H1 (cell line): ENCODE measurements at regions not wholly inside any gene's neighbourhood (a gene's known extent, or its start where the extent isn't known, plus 50 kb on each side); places are given as distances from the start of the nearest gene placed in this dataset.

Experiments
- CTCF ChIA-PET: fragments of 300-600 bp; sonication (Branson Sonifier 250); formaldehyde crosslinking; loops from one replicate; lab custom pipeline; 2021; ENCODE audit not compliant: partially characterized antibody; lab: Charles Lee
- POLR2A ChIA-PET: fragments of 300-600 bp; sonication (Branson Sonifier 250); formaldehyde crosslinking; loops from one replicate; lab custom pipeline; 2021; ENCODE audit warnings: inconsistent platforms; ENCODE audit not compliant: partially characterized antibody; lab: Charles Lee
- DNase-seq, 2 experiments: peaks; one replicate each; pipeline versions ENCODE4 v3.0.0 to v3.0.0-alpha.2; 2010 to 2022; ENCODE audit warnings: low spot score in 2 of 2, low read depth in 1 of 2, mixed read lengths in 1 of 2
- FAIRE-seq: peaks from 2 replicates; lab custom pipeline; 2011; peaks lifted over from hg19 to GRCh38; lab: Jason Lieb, UNC
- H2AFZ ChIP-seq: 2 replicates; pipeline ENCODE4 v1.8.1; 2012; ENCODE audit warnings: low read length, inconsistent platforms
- H2AK5ac ChIP-seq: 2 replicates; pipeline ENCODE4 v1.6.1; 2013; ENCODE audit warnings: low read depth, low read length
- H2BK120ac ChIP-seq: replicated peaks from 2 replicates; pipeline ENCODE3; 2013; ENCODE audit warnings: low read depth, low read length, inconsistent platforms
- H2BK12ac ChIP-seq: 2 replicates; pipeline ENCODE4 v1.6.1; 2013; ENCODE audit warnings: low read depth, low read length
- H2BK15ac ChIP-seq: 2 replicates; pipeline ENCODE4 v1.6.1; 2013; ENCODE audit warnings: low read length
- H2BK20ac ChIP-seq: 2 replicates; pipeline ENCODE4 v1.6.1; 2013; ENCODE audit warnings: low read length
- H2BK5ac ChIP-seq: 2 replicates; pipeline ENCODE4 v1.6.1; 2013; ENCODE audit warnings: low read depth, low read length
- H3K14ac ChIP-seq: 2 replicates; pipeline ENCODE4 v1.6.1; 2013; ENCODE audit warnings: inconsistent platforms; ENCODE audit not compliant: insufficient read length
- H3K18ac ChIP-seq: 2 replicates; pipeline ENCODE4 v1.6.1; 2013; ENCODE audit warnings: low read length; ENCODE audit errors: extremely low read depth
- H3K23ac ChIP-seq: 2 replicates; pipeline ENCODE4 v1.6.1; 2013; ENCODE audit warnings: inconsistent platforms; ENCODE audit not compliant: insufficient read length
- H3K23me2 ChIP-seq: 2 replicates; pipeline ENCODE4 v1.6.1; 2013; ENCODE audit warnings: low read depth, low read length
- H3K27ac ChIP-seq: 2 replicates; pipeline ENCODE4 v1.6.1; 2011; ENCODE audit warnings: low read depth, low read length, inconsistent platforms
- H3K27me3 ChIP-seq, 4 experiments: replicated peaks in 1 of 4; 1 replicate in 1 of 4; 2 replicates in 3 of 4; pipeline versions ENCODE4 v1.6.1 to v1.8.1; 2011 to 2013; ENCODE audit warnings: low read length in 3 of 4, mild to moderate bottlenecking in 3 of 4, inconsistent platforms in 2 of 4, mixed read lengths in 2 of 4, moderate library complexity in 1 of 4; ENCODE audit not compliant: control insufficient read depth in 3 of 4, insufficient read depth in 3 of 4; ENCODE audit errors: extremely low read depth in 1 of 4
- H3K36me3 ChIP-seq, 4 experiments: 2 replicates each; pipeline versions ENCODE4 v1.6.1 to v1.8.1; 2011 to 2013; ENCODE audit warnings: mild to moderate bottlenecking in 4 of 4, low read length in 3 of 4, moderate library complexity in 2 of 4, control low read depth in 1 of 4, inconsistent platforms in 1 of 4; ENCODE audit not compliant: insufficient read depth in 4 of 4, control insufficient read depth in 2 of 4
- H3K4ac ChIP-seq: replicated peaks from 2 replicates; pipeline ENCODE3; 2013; ENCODE audit warnings: low read length, low read depth, mixed read lengths, inconsistent platforms; ENCODE audit not compliant: insufficient read length
- H3K4me1 ChIP-seq, 4 experiments: replicated peaks in 1 of 4; 1 replicate in 1 of 4; 2 replicates in 3 of 4; pipeline versions ENCODE4 v1.6.1 to v1.8.1; 2011 to 2013; ENCODE audit warnings: low read length in 3 of 4, inconsistent platforms in 2 of 4, mixed read lengths in 1 of 4; ENCODE audit not compliant: insufficient read depth in 4 of 4, control insufficient read depth in 3 of 4
- H3K4me2 ChIP-seq, 2 experiments: 2 replicates each; pipeline versions ENCODE4 v1.6.1 to v1.8.1; 2011 to 2013; ENCODE audit warnings: low read depth in 2 of 2, low read length in 2 of 2, control low read depth in 1 of 2, inconsistent platforms in 1 of 2, mild to moderate bottlenecking in 1 of 2; ENCODE audit not compliant: insufficient read depth in 1 of 2
- H3K4me3 ChIP-seq, 4 experiments: fragments of 200-600, 300-600 bp in 1 of 4; sonication (generic), shearing (Covaris generic), sonication (Bioruptor Twin) in 1 of 4; 2 replicates each; pipeline versions ENCODE4 v1.5.1 to v1.8.1; 2011 to 2016; ENCODE audit warnings: low read length in 4 of 4, low read depth in 3 of 4, control low read depth in 2 of 4, inconsistent platforms in 2 of 4, mild to moderate bottlenecking in 2 of 4, mixed read lengths in 1 of 4, moderate library complexity in 1 of 4; ENCODE audit not compliant: insufficient read depth in 2 of 4; ENCODE audit errors: extremely low read depth in 1 of 4
- H3K56ac ChIP-seq: replicated peaks from 2 replicates; pipeline ENCODE3; 2013; ENCODE audit warnings: low read depth, mild to moderate bottlenecking, mixed read lengths, low read length, inconsistent platforms; ENCODE audit not compliant: insufficient read length
- H3K79me1 ChIP-seq: 2 replicates; pipeline ENCODE4 v1.6.1; 2013; ENCODE audit warnings: low read depth, low read length, control low read depth
- H3K79me2 ChIP-seq, 2 experiments: 2 replicates each; pipeline versions ENCODE4 v1.6.1 to v1.8.1; 2012 to 2013; ENCODE audit warnings: low read length in 2 of 2, mild to moderate bottlenecking in 2 of 2, inconsistent platforms in 1 of 2; ENCODE audit not compliant: insufficient read depth in 2 of 2, control insufficient read depth in 1 of 2
- H3K9ac ChIP-seq, 4 experiments: replicated peaks in 1 of 4; 1 replicate in 1 of 4; 2 replicates in 3 of 4; pipeline versions ENCODE4 v1.6.1 to v1.8.1; 2011 to 2013; ENCODE audit warnings: low read depth in 3 of 4, low read length in 3 of 4, control low read depth in 2 of 4, mild to moderate bottlenecking in 2 of 4, moderate library complexity in 2 of 4, inconsistent platforms in 1 of 4; ENCODE audit errors: extremely low read depth in 1 of 4
- H3K9me3 ChIP-seq, 2 experiments: 2 replicates each; pipeline versions ENCODE4 v1.6.1 to v1.8.1; 2012 to 2013; ENCODE audit warnings: mild to moderate bottlenecking in 2 of 2, moderate library complexity in 2 of 2, control low read depth in 1 of 2, inconsistent platforms in 1 of 2, low read depth in 1 of 2, low read length in 1 of 2, mixed read lengths in 1 of 2; ENCODE audit not compliant: insufficient read depth in 2 of 2
- H4K20me1 ChIP-seq, 2 experiments: replicated peaks in 1 of 2; 2 replicates each; pipeline versions ENCODE3 to v1.8.1; 2011 to 2013; ENCODE audit warnings: inconsistent platforms in 2 of 2, low read length in 2 of 2, mild to moderate bottlenecking in 1 of 2; ENCODE audit not compliant: insufficient read depth in 2 of 2, control insufficient read depth in 1 of 2
- H4K5ac ChIP-seq: 2 replicates; pipeline ENCODE4 v1.6.1; 2013; ENCODE audit warnings: low read length, low read depth, mixed read lengths, inconsistent platforms; ENCODE audit not compliant: insufficient read length
- H4K8ac ChIP-seq: 2 replicates; pipeline ENCODE4 v1.8.0; 2013; ENCODE audit warnings: mild to moderate bottlenecking, moderate library complexity, low read length, inconsistent platforms; ENCODE audit not compliant: insufficient read depth; ENCODE audit errors: extremely low read depth
- H4K91ac ChIP-seq: replicated peaks from 2 replicates; pipeline ENCODE3; 2013; ENCODE audit warnings: low read length, mixed read lengths, inconsistent platforms; ENCODE audit not compliant: insufficient read length
- BACH1 ChIP-seq: IDR thresholded peaks from 2 replicates; pipeline ENCODE4 v1.6.1; 2012; ENCODE audit warnings: low read length, improper control_type of control experiment
- CTBP2 ChIP-seq: IDR thresholded peaks from 2 replicates; pipeline ENCODE4 v1.7.0; 2011; ENCODE audit warnings: borderline replicate concordance, mild to moderate bottlenecking, moderate library complexity, mixed read lengths, low read length; ENCODE audit not compliant: insufficient read depth, insufficient read length
- FOSL1 ChIP-seq: IDR thresholded peaks from 2 replicates; pipeline ENCODE4 v1.6.1; 2011; ENCODE audit warnings: mild to moderate bottlenecking, low read depth, low read length, moderate library complexity; ENCODE audit not compliant: insufficient read depth
- GTF2F1 ChIP-seq: IDR thresholded peaks from 2 replicates; pipeline ENCODE4 v1.6.1; 2012; ENCODE audit warnings: low read depth, low read length, improper control_type of control experiment, borderline replicate concordance
- KDM1A ChIP-seq: fragments of 200-600, 300-600 bp; sonication (generic); IDR thresholded peaks from 2 replicates; pipeline ENCODE4 v1.7.1; 2016; ENCODE audit warnings: mild to moderate bottlenecking, low read length, borderline replicate concordance
- POU5F1 ChIP-seq: IDR thresholded peaks from 2 replicates; pipeline ENCODE4 v1.6.1; 2011; ENCODE audit warnings: low read depth, mild to moderate bottlenecking, low read length, moderate library complexity
- RXRA ChIP-seq: IDR thresholded peaks from 2 replicates; pipeline ENCODE4 v1.6.1; 2011; ENCODE audit warnings: low read depth, mild to moderate bottlenecking, low read length, moderate library complexity; ENCODE audit not compliant: insufficient read depth
- TCF12 ChIP-seq: IDR thresholded peaks from 2 replicates; pipeline ENCODE4 v1.6.1; 2011; ENCODE audit warnings: low read depth, mild to moderate bottlenecking, low read length
- USF2 ChIP-seq: IDR thresholded peaks from 2 replicates; pipeline ENCODE4 v1.6.1; 2011; ENCODE audit warnings: low read length, improper control_type of control experiment
- WGBS, 2 experiments: shearing (Covaris generic) in 1 of 2; methylation state at CpG; one replicate each; pipeline versions ENCODE4 v1.1.6 to v1.1.7; 2013 to 2015; ENCODE audit warnings: low lambda C conversion rate in 2 of 2, mixed read lengths in 2 of 2, inconsistent platforms in 1 of 2, low coverage in 1 of 2, missing lambda C conversion rate in 1 of 2; ENCODE audit not compliant: insufficient replicate concordance in 2 of 2, insufficient coverage in 1 of 2, insufficient read length in 1 of 2; ENCODE audit errors: extremely low coverage in 1 of 2, missing lambda C conversion rate in 1 of 2; 5-methylcytosine and 5-hydroxymethylcytosine counted together

DNA sequence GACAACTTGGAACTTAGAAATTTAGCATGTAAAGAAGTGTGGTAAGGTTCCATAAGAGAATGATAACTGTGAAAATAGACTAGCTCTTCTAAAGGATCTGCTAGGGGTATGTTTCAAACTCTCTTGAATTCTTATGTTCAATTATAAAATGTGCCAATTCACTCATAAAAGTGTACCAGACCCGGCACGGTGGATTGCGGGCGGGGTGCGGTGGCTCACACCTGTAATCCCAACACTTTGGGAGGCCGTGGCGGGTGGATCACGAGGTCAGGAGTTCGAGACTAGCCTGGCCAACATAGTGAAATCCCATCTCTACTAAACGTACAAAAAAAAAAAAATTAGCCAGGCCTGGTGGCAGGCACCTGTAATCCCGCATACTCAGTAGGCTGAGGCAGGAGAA, 105.4 kb upstream of the CAV2 start:
- Histone ChIP-seq H3K27me3 (no peaks in the 10 kb centered on the region), H4K5ac (no peak overlapping the region), H4K91ac (no peak overlapping the region), H2BK5ac (no peak overlapping the region), H2AFZ (no peak overlapping the region), H3K4me2 (no peak overlapping the region), H2BK120ac (no peak overlapping the region), H3K36me3 (no peaks in the 10 kb centered on the region), H3K56ac (no peak overlapping the region), H2BK12ac (no peak overlapping the region), H2AK5ac (no peak overlapping the region), H3K27ac (no peak overlapping the region), H2BK15ac (no peak overlapping the region), H3K4ac (no peak overlapping the region), H3K23ac (no peak overlapping the region), H3K23me2 (peaks cover 1% of the 10 kb centered on the region; the same call in 1 of the 2 replicates), H3K4me3 (no peak overlapping the region), H3K4me1 (no peaks in the 10 kb centered on the region), H3K79me2 (no peaks in the 10 kb centered on the region), H3K9ac (no peak overlapping the region), H3K14ac (no peak overlapping the region), H4K20me1 (no peaks in the 10 kb centered on the region), H2BK20ac (no peak overlapping the region), H4K8ac (no peak overlapping the region), H3K79me1 (no peaks in the 10 kb centered on the region), H3K18ac (no peak overlapping the region), H3K9me3 (0 out of 4 replicates have a peak, but pooled peaks cover 0 to 4% of the 10 kb centered on the region in 2 experiments)
- no peak for FAIRE-seq
- ChIA-PET CTCF (interaction anchor here (0.6 to 1.1 kb wide), 3 partner anchors 214 to 613 kb away, joined by 3 read pairs; no protein-coding TSS in a partner anchor), POLR2A (no interaction called here)
- DNase-seq, result no peak
- 99% methylated on average over 7 of the region's 11 CpGs; no CpG with 5 or more reads in 1 of the 2 experiments for WGBS, 2 experiments
- TF ChIP-seq CTBP2, result no peak
- no peak for TF ChIP-seq USF2
- TF ChIP-seq FOSL1, result no peak
- TF ChIP-seq TCF12, result no peak
- no peak for TF ChIP-seq RXRA
- TF ChIP-seq BACH1, result no peak
- no peak for TF ChIP-seq GTF2F1
- TF ChIP-seq POU5F1, result no peak
- TF ChIP-seq KDM1A, result no peak
